ENCODE measurements at regions not wholly inside any gene's neighbourhood (a gene's known extent, or its start where the extent isn't known, plus 50 kb on each side); places are given as distances from the start of the nearest gene placed in this dataset.

DNA sequence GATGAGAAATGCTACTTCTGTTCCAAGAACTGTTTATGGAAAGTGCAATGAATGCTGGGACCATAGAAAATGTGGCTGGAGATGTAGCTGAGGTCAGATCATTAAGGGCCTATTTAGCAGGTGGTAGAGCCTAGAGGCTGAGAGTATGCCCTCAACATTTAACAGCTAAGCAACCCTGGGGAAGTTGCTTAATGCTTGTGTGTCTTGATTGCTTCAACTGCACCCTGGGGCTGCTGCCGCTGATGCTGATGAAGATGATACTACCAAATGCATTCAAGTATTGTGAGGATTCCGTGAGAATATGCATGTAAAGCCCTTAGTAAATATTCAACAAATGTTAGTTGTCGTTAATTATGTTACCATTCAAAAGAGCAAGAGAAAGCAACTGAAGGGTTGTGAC, 273.2 kb downstream of the BCL11A start:
- H3K23ac ChIP-seq (ENCODE audit: insufficient read length), result no peak overlapping the region
- H4K5ac ChIP-seq (ENCODE audit: insufficient read length, low read depth, low read length), result no peak overlapping the region
- no peak overlapping the region for H2BK20ac ChIP-seq (ENCODE audit: low read length)
- no peaks in the 10 kb centered on the region for H3K27me3 ChIP-seq (replicated peaks in 1 of 4; ENCODE audit: control insufficient read depth in 3 of 4, extremely low read depth in 1 of 4, insufficient read depth in 3 of 4, low read length in 3 of 4)
- no peak overlapping the region for H3K56ac ChIP-seq (replicated peaks; ENCODE audit: insufficient read length, low read depth, low read length)
- H3K9me3 ChIP-seq (ENCODE audit: insufficient read depth in 2 of 2, low read depth in 1 of 2, low read length in 1 of 2), result no peaks in the 10 kb centered on the region
- H2AK5ac ChIP-seq (ENCODE audit: low read depth, low read length), result no peak overlapping the region
- H2AFZ ChIP-seq (ENCODE audit: low read length), result no peak overlapping the region
- WGBS, 2 experiments (ENCODE audit: extremely low coverage in 1 of 2, insufficient coverage in 1 of 2, insufficient read length in 1 of 2, insufficient replicate concordance in 2 of 2, low coverage in 1 of 2, low lambda C conversion rate in 2 of 2, missing lambda C conversion rate in 1 of 2), result 77% methylated on average over 3 of the region's 3 CpGs; no CpG with 5 or more reads in 1 of the 2 experiments
- no peak overlapping the region for H3K18ac ChIP-seq (ENCODE audit: extremely low read depth, low read length)
- H3K4me2 ChIP-seq (ENCODE audit: insufficient read depth in 1 of 2, low read depth in 2 of 2, low read length in 2 of 2), result no peak overlapping the region
- no peak overlapping the region for H3K14ac ChIP-seq (ENCODE audit: insufficient read length)
- FAIRE-seq (no peak), DNase-seq (ENCODE audit: low read depth in 1 of 2, low spot score in 2 of 2) (no peak)
- H3K36me3 ChIP-seq (ENCODE audit: control insufficient read depth in 2 of 4, insufficient read depth in 4 of 4, low read length in 3 of 4), result no peaks in the 10 kb centered on the region
- no peak overlapping the region for H3K4ac ChIP-seq (replicated peaks; ENCODE audit: insufficient read length, low read depth, low read length)
- H3K79me2 ChIP-seq (ENCODE audit: control insufficient read depth in 1 of 2, insufficient read depth in 2 of 2, low read length in 2 of 2), result no peaks in the 10 kb centered on the region
- H4K91ac ChIP-seq (replicated peaks; ENCODE audit: insufficient read length, low read length), result no peak overlapping the region
- no peaks in the 10 kb centered on the region; a peak in 1 of 7 replicates for H3K4me1 ChIP-seq (replicated peaks in 1 of 4; ENCODE audit: control insufficient read depth in 3 of 4, insufficient read depth in 4 of 4, low read length in 3 of 4)
- ChIA-PET POLR2A (ENCODE audit: partially characterized antibody) (interaction anchor here (1.9 kb wide), 1 partner anchor 270 kb away, joined by 7 read pairs; no protein-coding TSS in a partner anchor), CTCF (ENCODE audit: partially characterized antibody) (interaction anchor here (1.3 kb wide), 1 partner anchor 13 kb away, joined by 4 read pairs; no protein-coding TSS in a partner anchor)
- H2BK120ac ChIP-seq (replicated peaks; ENCODE audit: low read depth, low read length), result no peak overlapping the region
- no peaks in the 10 kb centered on the region for H4K20me1 ChIP-seq (replicated peaks in 1 of 2; ENCODE audit: control insufficient read depth in 1 of 2, insufficient read depth in 2 of 2, low read length in 2 of 2)
- H3K23me2 ChIP-seq (ENCODE audit: low read depth, low read length), result no peaks in the 10 kb centered on the region
- no peak overlapping the region for H2BK5ac ChIP-seq (ENCODE audit: low read depth, low read length)
- H3K79me1 ChIP-seq (ENCODE audit: low read depth, low read length), result no peaks in the 10 kb centered on the region; the same call in 1 of the 2 replicates
- no peak overlapping the region for H3K4me3 ChIP-seq (ENCODE audit: extremely low read depth in 1 of 4, insufficient read depth in 2 of 4, low read depth in 3 of 4, low read length in 4 of 4)
- no peak overlapping the region for H3K27ac ChIP-seq (ENCODE audit: low read depth, low read length)
- H4K8ac ChIP-seq (ENCODE audit: extremely low read depth, insufficient read depth, low read length), result no peak overlapping the region
- H2BK12ac ChIP-seq (ENCODE audit: low read depth, low read length), result no peak overlapping the region
- no peak overlapping the region for H3K9ac ChIP-seq (replicated peaks in 1 of 4; ENCODE audit: extremely low read depth in 1 of 4, low read depth in 3 of 4, low read length in 3 of 4)
- H2BK15ac ChIP-seq (ENCODE audit: low read length), result no peak overlapping the region
- TF ChIP-seq SP4 (IDR thresholded peaks at IDR 0.05; ENCODE audit: low read length), result no peak
